ENCODE measurements at regions not wholly inside any gene's neighbourhood (a gene's known extent, or its start where the extent isn't known, plus 50 kb on each side); places are given as distances from the start of the nearest gene placed in this dataset.

DNA sequence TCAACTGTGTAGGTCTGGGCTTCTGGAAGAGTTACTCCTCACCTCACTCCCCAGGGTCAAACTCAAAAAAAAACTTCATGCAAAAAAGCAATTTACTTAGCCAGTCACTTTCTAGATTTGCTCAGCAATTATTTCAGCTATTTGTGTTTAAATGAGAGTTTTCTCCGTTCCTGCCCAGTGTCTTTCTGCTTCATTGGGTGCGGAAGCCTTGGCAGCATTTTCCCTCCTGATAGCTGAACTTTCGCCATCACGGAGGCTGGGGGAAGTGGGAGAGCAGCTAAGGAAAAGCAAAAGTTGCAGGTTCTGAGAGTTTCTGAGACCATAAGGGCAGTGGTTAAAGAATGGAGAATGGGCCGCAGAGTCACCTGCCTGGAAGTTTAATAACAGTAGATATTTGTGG is 287.1 kb upstream of the DYNLRB2 start:
- TF ChIP-seq POLR2AphosphoS5 (IDR thresholded peaks at IDR 0.05; ENCODE audit: low read depth, low read length) (no peak), TCF7L2 (IDR thresholded peaks at IDR 0.05; ENCODE audit: low read depth, low read length) (no peak), SIN3A (IDR thresholded peaks at IDR 0.05; ENCODE audit: borderline replicate concordance, insufficient read depth, low read depth, low read length) (no peak)
- TF ChIP-seq, protein P1, sequence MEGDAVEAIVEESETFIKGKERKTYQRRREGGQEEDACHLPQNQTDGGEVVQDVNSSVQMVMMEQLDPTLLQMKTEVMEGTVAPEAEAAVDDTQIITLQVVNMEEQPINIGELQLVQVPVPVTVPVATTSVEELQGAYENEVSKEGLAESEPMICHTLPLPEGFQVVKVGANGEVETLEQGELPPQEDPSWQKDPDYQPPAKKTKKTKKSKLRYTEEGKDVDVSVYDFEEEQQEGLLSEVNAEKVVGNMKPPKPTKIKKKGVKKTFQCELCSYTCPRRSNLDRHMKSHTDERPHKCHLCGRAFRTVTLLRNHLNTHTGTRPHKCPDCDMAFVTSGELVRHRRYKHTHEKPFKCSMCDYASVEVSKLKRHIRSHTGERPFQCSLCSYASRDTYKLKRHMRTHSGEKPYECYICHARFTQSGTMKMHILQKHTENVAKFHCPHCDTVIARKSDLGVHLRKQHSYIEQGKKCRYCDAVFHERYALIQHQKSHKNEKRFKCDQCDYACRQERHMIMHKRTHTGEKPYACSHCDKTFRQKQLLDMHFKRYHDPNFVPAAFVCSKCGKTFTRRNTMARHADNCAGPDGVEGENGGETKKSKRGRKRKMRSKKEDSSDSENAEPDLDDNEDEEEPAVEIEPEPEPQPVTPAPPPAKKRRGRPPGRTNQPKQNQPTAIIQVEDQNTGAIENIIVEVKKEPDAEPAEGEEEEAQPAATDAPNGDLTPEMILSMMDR (IDR thresholded peaks at IDR 0.05): no peak
- TF ChIP-seq, protein P2, sequence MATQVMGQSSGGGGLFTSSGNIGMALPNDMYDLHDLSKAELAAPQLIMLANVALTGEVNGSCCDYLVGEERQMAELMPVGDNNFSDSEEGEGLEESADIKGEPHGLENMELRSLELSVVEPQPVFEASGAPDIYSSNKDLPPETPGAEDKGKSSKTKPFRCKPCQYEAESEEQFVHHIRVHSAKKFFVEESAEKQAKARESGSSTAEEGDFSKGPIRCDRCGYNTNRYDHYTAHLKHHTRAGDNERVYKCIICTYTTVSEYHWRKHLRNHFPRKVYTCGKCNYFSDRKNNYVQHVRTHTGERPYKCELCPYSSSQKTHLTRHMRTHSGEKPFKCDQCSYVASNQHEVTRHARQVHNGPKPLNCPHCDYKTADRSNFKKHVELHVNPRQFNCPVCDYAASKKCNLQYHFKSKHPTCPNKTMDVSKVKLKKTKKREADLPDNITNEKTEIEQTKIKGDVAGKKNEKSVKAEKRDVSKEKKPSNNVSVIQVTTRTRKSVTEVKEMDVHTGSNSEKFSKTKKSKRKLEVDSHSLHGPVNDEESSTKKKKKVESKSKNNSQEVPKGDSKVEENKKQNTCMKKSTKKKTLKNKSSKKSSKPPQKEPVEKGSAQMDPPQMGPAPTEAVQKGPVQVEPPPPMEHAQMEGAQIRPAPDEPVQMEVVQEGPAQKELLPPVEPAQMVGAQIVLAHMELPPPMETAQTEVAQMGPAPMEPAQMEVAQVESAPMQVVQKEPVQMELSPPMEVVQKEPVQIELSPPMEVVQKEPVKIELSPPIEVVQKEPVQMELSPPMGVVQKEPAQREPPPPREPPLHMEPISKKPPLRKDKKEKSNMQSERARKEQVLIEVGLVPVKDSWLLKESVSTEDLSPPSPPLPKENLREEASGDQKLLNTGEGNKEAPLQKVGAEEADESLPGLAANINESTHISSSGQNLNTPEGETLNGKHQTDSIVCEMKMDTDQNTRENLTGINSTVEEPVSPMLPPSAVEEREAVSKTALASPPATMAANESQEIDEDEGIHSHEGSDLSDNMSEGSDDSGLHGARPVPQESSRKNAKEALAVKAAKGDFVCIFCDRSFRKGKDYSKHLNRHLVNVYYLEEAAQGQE (IDR thresholded peaks at IDR 0.05; ENCODE audit: insufficient read depth in 1 of 2, low read depth in 2 of 2, low read length in 1 of 2): no peak
